GM12878 (cell line): ENCODE measurements at regions not wholly inside any gene's neighbourhood (a gene's known extent, or its start where the extent isn't known, plus 50 kb on each side); places are given as distances from the start of the nearest gene placed in this dataset.

ENCODE experiments used
- ATAC-seq: fragments of 200-7000 bp; cut with Tn5 transposase; 3 replicates; pipeline ENCODE4 v1.9.1; 2020; ENCODE audit warnings: mild to moderate bottlenecking, moderate library complexity
- BruUV-seq: library from RNA; stranded (reverse); fragments of 400-500 nt; replicated peaks from 2 replicates; lab custom pipeline; 2021; lab: Mats Ljungman, UMichigan
- CTCF ChIA-PET: fragments of 300-600 bp; sonication (Branson Sonifier 250); formaldehyde crosslinking; extraction: SDS; loops from one replicate; lab custom pipeline; 2021; ENCODE audit warnings: inconsistent platforms; lab: Yijun Ruan, JAX
- POLR2A ChIA-PET: fragments of 350-600 bp; formaldehyde crosslinking; extraction: SDS; loops from one replicate; lab custom pipeline; 2021; ENCODE audit warnings: inconsistent platforms; lab: Charles Lee
- RAD21 ChIA-PET: fragments of 300-600 bp; sonication (Branson Sonifier 250); formaldehyde crosslinking; loops from one replicate; lab custom pipeline; 2023; ENCODE audit warnings: antibody characterized with exemption; ENCODE audit not compliant: unreplicated experiment; lab: Charles Lee
- SMC1A ChIA-PET: fragments of 300-600 bp; sonication (Branson Sonifier 250); formaldehyde crosslinking; loops from one replicate; lab custom pipeline; 2023; ENCODE audit not compliant: unreplicated experiment, uncharacterized antibody; lab: Charles Lee
- DNase-seq: peaks from one replicate; pipeline ENCODE4 v3.0.0-alpha.2; 2011; ENCODE audit warnings: low read depth, low spot score
- FAIRE-seq: peaks from 3 replicates; lab custom pipeline; 2011; peaks lifted over from hg19 to GRCh38; lab: Jason Lieb, UNC
- H2AFZ ChIP-seq: 2 replicates; pipeline ENCODE4 v1.6.0; 2011; ENCODE audit warnings: low read depth, low read length, control low read depth; ENCODE audit not compliant: control insufficient read depth
- H3K27ac ChIP-seq: 2 replicates; pipeline ENCODE4 v1.5.1; 2011; ENCODE audit warnings: control low read depth; ENCODE audit not compliant: control insufficient read depth, insufficient read depth
- H3K27me3 ChIP-seq, 2 experiments: replicated peaks in 1 of 2; 2 replicates each; pipeline versions ENCODE4 v1.6.0 to v1.6.1; 2011; ENCODE audit warnings: low read length in 1 of 2; ENCODE audit not compliant: control insufficient read depth in 2 of 2, insufficient read depth in 2 of 2
- H3K36me3 ChIP-seq, 2 experiments: 2 replicates each; pipeline ENCODE4 v1.5.1; 2011; ENCODE audit warnings: low read length in 1 of 2; ENCODE audit not compliant: control insufficient read depth in 2 of 2, insufficient read depth in 2 of 2
- H3K4me1 ChIP-seq: 2 replicates; pipeline ENCODE4 v1.6.1; 2011; ENCODE audit warnings: mild to moderate bottlenecking, low read length, moderate library complexity, mixed read lengths; ENCODE audit not compliant: control insufficient read depth, insufficient read depth
- H3K4me2 ChIP-seq: 2 replicates; pipeline ENCODE4 v1.6.0; 2011; ENCODE audit warnings: control low read depth; ENCODE audit not compliant: control insufficient read depth, insufficient read depth
- H3K4me3 ChIP-seq: fragments of 200-600 bp; sonication (generic); 2 replicates; pipeline ENCODE4 v1.5.1; 2016
- H3K79me2 ChIP-seq: 2 replicates; pipeline ENCODE4 v1.6.0; 2011; ENCODE audit warnings: low read length; ENCODE audit not compliant: control insufficient read depth, insufficient read depth
- H3K9ac ChIP-seq: 2 replicates; pipeline ENCODE4 v1.8.0; 2011; ENCODE audit warnings: low read length, control low read depth, mixed read lengths; ENCODE audit not compliant: control insufficient read depth, insufficient read depth
- H3K9me3 ChIP-seq: replicated peaks from 3 replicates; pipeline ENCODE4 v1.5.1; 2011; ENCODE audit warnings: mild to moderate bottlenecking, low read length; ENCODE audit not compliant: control insufficient read depth, insufficient read depth
- H4K20me1 ChIP-seq: 2 replicates; pipeline ENCODE4 v1.6.0; 2011; ENCODE audit not compliant: control insufficient read depth, insufficient read depth
- CBX5 ChIP-seq: sonication (generic); IDR thresholded peaks from 2 replicates; pipeline ENCODE4 v1.6.1; 2016; ENCODE audit warnings: low read depth, moderate library complexity, mild to moderate bottlenecking, inconsistent platforms
- IKZF1 ChIP-seq: fragments of 450-650 bp; conservative IDR thresholded peaks from 2 replicates; pipeline ENCODE4 v1.6.1; 2017; ENCODE audit warnings: antibody characterized with exemption, mild to moderate bottlenecking
- IKZF2 ChIP-seq, 2 experiments: fragments of 450-650 bp; IDR thresholded peaks; 2 replicates each; pipeline ENCODE4 v1.6.1; 2017; ENCODE audit warnings: mild to moderate bottlenecking in 2 of 2, moderate library complexity in 2 of 2
- NBN ChIP-seq: fragments of 450-650 bp; IDR thresholded peaks from 2 replicates; pipeline ENCODE4 v1.6.1; 2016
- NFYB ChIP-seq: IDR thresholded peaks from 2 replicates; pipeline ENCODE4 v1.6.1; 2011; ENCODE audit warnings: low read depth, mild to moderate bottlenecking, low read length, improper control_type of control experiment, moderate library complexity; ENCODE audit not compliant: insufficient read depth
- RUNX3 ChIP-seq: IDR thresholded peaks from 2 replicates; pipeline ENCODE4 v1.6.1; 2012; ENCODE audit warnings: low read length, inconsistent platforms
- SP1 ChIP-seq: IDR thresholded peaks from one replicate; pipeline ENCODE4 v1.6.1; 2011; ENCODE audit warnings: low read depth, low read length
- ZBTB11 ChIP-seq: fragments of 450-650 bp; formaldehyde crosslinking; IDR thresholded peaks from 2 replicates; pipeline ENCODE4 v1.5.0; 2022; ENCODE audit warnings: mild to moderate bottlenecking, missing genetic modification characterization
- ZNF384 ChIP-seq: IDR thresholded peaks from 2 replicates; pipeline ENCODE4 v1.6.1; 2012; ENCODE audit warnings: low read depth, mild to moderate bottlenecking, low read length, improper control_type of control experiment, borderline replicate concordance
- WGBS: methylation state at CpG from one replicate; pipeline ENCODE4 v1.1.6; 2016; ENCODE audit warnings: low lambda C conversion rate; ENCODE audit not compliant: insufficient replicate concordance, insufficient coverage; ENCODE audit errors: missing lambda C conversion rate; 5-methylcytosine and 5-hydroxymethylcytosine counted together
- in situ Hi-C: fragments of 300-500 bp; cut with MboI; formaldehyde crosslinking; loops from 9 replicates; pipeline ENCODE4 v1.14.3; 2018; ENCODE audit warnings: mixed read lengths
- intact Hi-C: fragments of 100-400 bp; cut with micrococcal nuclease; formaldehyde crosslinking; loops from one replicate; pipeline ENCODE4 v1.14.2; 2022; ENCODE audit not compliant: unreplicated experiment

- TF ChIP-seq SP1, result no peak
- TF ChIP-seq IKZF2 (IDR thresholded peaks at IDR 0.05), result peak; percentile 30 to 56; a peak in 2 of 4 replicates
- peak; percentile 12; the same call in 1 of the 2 replicates for TF ChIP-seq ZNF384
- 0 out of 2 replicates have a peak, but pooled peaks have one; percentile 22 for TF ChIP-seq NBN
- 0 out of 2 replicates have a peak, but pooled peaks have one; percentile 12 for TF ChIP-seq IKZF1
- no peak for TF ChIP-seq ZBTB11
- peak; percentile 9; the same call in 1 of the 2 replicates for TF ChIP-seq RUNX3
These were observed 81.1 kb upstream of the VGLL4 start (continued) for GRCh38 chr3:11724615-11725339.

GRCh38 chr3:11721479-11721878 lies 77.8 kb upstream of the VGLL4 start:
- in situ Hi-C loops (no loop called here), intact Hi-C loops (no loop called here)
- FAIRE-seq, result no peak
- H3K4me3 ChIP-seq, result no peak overlapping the region
- no peak for DNase-seq
- no peaks in the 10 kb centered on the region; the same call in 1 of the 2 replicates for H3K4me1 ChIP-seq
- WGBS, result 89% methylated on average over 9 of the region's 9 CpGs
- H3K79me2 ChIP-seq, result no peaks in the 10 kb centered on the region
- RAD21 ChIA-PET, result no interaction called here
- POLR2A ChIA-PET, result no interaction called here
- no TSS peak for BruUV-seq
- H4K20me1 ChIP-seq, result no peaks in the 10 kb centered on the region
- CTCF ChIA-PET, result no interaction called here
- H3K27me3 ChIP-seq, result no peaks in the 10 kb centered on the region; a peak in 1 of 4 replicates
- H3K36me3 ChIP-seq, result no peaks in the 10 kb centered on the region
- no peak overlapping the region for H2AFZ ChIP-seq
- no peak overlapping the region for H3K9ac ChIP-seq
- H3K9me3 ChIP-seq, result no peaks in the 10 kb centered on the region
- SMC1A ChIA-PET, result no interaction called here
- H3K4me2 ChIP-seq, result no peak overlapping the region
- ATAC-seq, result no peak
- no peak overlapping the region for H3K27ac ChIP-seq
- no peak for TF ChIP-seq CBX5
- TF ChIP-seq NFYB, result no peak
